Amygdala (tissue), 56 donors: ENCODE measurements at regions not wholly inside any gene's neighbourhood (a gene's known extent, or its start where the extent isn't known, plus 50 kb on each side); places are given as distances from the start of the nearest gene placed in this dataset.
"Not testable (repeated sequence)": the region's sequence is repeated elsewhere in the genome, so short reads cannot be mapped to it uniquely, and the experiment has no call there.

Source experiments
- DNase-seq, 56 donors: peaks; one replicate each; lab custom pipeline; 2025; lab: John Stamatoyannopoulos, UW

- DNase-seq, result no peak
Measured at GRCh38 chr5:68116408-68116807, 99.1 kb upstream of the PIK3R1 start.

DNA sequence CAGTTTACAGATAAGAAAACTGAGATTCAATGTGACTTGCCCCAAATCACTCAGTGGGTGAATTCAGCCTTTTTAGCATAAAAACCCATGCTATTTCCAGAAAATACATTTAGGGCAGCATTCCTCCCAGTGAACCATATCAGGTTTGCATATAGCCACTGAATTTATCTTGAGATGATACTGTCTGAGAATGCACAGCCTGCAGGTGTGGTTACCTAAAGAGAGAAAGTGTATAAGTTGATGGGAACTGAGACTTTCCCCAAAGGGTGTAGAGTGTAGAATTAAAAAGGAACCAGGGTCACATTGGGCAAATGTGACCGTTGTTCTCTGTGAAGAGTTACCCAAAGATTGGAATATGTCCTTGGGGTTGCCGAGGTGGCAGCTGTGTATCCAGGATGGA, 100.0 kb upstream of the PIK3R1 start:
- DNase-seq, result no peak

DNA sequence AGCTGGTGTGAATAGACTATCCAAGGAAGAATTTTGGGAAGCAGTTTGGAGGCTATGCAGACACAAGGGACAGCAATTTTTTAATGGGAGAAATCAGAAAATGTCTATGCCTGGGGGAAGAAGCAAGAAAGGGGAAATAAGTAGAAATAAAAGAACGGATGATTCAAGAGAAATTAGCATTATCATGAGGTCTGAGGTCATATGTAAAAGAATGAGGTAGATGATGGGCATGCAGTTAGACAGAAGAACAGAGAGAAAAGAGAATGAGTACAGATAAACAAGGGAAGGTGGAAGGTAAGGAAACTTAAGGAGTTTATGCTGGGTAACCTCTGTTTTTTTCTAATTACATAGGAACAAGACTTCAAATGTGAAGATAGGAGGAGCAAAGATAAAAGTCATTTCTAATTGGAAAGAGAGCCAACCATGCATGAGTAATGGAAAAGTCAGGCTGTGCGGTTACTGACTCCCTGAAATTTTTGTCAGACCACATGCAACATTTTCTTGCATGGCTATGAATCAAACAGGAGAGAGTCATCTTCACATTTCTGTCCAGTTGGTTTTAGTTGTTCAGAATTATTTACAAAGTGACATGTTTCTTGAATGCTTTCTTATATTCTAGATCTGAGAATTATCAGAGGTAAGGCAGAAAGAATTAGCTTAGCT, 101.0 kb upstream of the PIK3R1 start:
- DNase-seq, result no peak

GRCh38 chr5:68112658-68113057, 102.9 kb upstream of the PIK3R1 start:
- no peak for DNase-seq

- no peak for DNase-seq
Measured at GRCh38 chr5:68110894-68111293, 104.7 kb upstream of the PIK3R1 start.

- DNase-seq, result no peak
Measured at GRCh38 chr5:68110264-68110663, 105.3 kb upstream of the PIK3R1 start.

- not testable (repeated sequence) for DNase-seq
Measured at GRCh38 chr5:68104217-68104616, 111.3 kb upstream of the PIK3R1 start.

DNA sequence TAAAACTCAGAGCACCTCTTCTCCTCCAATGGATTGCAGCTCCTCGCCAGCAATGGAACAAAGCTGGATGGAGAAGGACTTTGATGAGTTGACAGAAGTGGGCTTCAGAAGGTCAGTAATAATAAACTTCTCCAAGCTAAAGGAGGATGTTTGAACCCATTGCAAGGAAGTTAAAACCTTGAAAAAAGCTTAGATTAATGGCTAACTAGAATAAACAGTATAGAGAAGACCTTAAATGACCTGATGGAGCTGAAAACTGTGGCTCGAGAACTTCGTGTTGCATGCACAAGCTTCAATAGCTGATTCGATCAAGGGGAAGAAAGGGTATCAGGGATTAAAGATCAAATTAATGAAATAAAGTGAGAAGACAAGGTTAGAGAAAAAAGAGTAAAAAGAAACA, 112.3 kb upstream of the PIK3R1 start:
- not testable (repeated sequence) for DNase-seq

GRCh38 chr5:68099327-68099726, 116.2 kb upstream of the PIK3R1 start:
- no peak for DNase-seq

DNA sequence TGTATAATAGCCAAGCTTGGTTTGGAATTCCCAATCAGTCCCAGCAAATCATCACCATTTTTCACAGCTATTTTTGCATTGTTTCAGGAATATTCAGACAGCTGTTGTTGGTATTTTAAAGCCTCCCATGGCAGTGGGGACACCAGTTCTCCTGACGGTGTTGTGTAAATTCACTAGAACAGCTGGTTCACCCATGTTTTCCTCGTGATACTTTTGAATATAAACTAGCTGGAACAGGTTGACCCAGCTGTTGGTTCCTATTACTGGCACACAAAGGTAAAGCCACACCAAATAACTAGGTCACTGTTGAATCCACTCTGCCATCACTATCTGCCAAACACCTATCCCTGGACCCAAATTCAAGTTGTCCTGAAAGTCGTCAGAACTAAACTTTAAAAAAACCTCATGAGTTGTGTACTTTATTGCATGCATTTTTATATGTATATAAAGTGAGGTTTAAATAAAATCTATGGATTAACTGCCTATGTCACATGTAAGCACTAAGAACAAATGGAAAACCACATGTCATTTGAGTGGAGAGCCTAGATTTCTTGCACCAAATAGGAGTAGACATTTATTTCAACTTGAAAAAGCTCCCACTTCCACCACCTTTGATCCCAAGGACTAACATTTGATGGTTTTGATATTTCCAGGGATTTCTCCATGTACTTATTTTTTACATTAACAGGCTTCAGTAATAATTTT, 121.9 kb upstream of the PIK3R1 start:
- no peak for DNase-seq

GRCh38 chr5:68088302-68088701, 127.3 kb upstream of the PIK3R1 start:
- DNase-seq, result no peak

- no peak for DNase-seq
Measured at GRCh38 chr5:68087866-68088265, 127.7 kb upstream of the PIK3R1 start.

DNA sequence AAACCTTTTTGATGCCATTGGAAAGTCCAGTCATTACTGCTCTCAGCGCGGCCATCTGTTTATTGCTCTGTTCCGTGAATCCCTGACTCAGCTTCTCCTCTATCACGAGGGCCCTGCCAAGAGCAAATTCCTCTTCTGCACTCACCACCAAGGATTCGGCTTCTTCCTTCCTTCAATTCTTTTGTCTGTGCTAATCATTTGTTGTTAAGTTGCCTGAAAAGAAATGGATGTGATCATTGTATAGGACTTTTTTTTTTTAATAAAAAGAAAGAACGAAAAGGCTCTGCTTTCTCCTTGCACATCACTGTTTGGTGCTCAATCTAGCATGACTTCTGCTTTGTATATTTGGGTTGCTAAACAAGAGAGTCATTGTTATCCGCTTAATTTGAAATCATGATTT, 128.7 kb upstream of the PIK3R1 start:
- peak in 35 of 56 donors; percentile 2 to 69 (median 17) for DNase-seq

- peak in 2 of 56 donors; percentile 1 to 15 for DNase-seq
Measured at GRCh38 chr5:68086439-68086838, 129.1 kb upstream of the PIK3R1 start.

- DNase-seq, result no peak
Measured at GRCh38 chr5:68084396-68084795, 131.2 kb upstream of the PIK3R1 start.

GRCh38 chr5:68080282-68081050, 135.1 kb upstream of the PIK3R1 start:
- no peak for DNase-seq

DNA sequence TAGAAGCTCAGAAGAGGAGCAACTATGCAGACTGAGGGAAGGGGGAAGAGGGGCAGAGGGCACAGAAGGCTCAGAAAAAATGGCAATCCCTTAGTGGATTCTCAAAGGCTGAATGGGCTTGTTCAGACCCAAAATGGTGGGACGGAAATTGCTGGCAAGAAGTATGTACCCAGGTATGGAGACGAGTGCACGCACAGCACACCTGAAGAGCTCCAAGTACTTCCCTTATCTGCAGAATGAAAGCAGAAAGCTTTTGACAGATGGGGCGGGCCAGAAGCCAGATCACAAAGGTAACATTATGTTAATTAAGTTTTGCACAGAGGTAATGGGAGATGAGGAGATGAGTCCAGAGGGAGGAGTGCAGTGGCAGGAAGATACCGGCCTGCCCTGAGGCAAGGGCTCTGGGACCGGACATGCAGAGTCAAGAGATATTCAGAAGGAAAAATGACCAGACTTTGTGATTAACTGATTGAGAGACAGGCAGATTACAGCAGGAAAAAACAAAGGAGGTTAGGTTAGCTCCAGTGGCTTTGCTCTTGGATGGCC, 138.1 kb upstream of the PIK3R1 start:
- DNase-seq, result no peak

DNA sequence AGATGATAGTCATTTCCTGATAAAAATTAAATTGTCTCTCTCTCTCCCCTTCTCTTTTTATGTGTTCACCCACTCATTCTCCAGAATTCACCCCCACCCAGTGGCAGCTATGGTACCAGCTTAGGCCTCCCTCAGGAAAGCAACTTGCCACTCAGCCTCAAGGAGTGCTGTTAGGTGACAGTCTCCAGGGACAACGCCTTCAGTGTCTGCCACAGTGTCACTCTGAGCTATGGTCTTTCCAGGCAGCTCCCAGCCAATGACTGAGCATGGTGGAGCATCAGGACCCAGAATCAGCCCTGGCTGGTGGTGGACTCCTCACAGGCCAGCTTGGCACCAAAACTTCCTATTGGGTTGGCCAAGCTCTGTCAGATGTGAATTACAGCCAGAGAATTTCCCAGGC, 140.9 kb upstream of the PIK3R1 start:
- DNase-seq, result no peak

GRCh38 chr5:68074048-68074632, 141.4 kb upstream of the PIK3R1 start:
- no peak for DNase-seq

DNA sequence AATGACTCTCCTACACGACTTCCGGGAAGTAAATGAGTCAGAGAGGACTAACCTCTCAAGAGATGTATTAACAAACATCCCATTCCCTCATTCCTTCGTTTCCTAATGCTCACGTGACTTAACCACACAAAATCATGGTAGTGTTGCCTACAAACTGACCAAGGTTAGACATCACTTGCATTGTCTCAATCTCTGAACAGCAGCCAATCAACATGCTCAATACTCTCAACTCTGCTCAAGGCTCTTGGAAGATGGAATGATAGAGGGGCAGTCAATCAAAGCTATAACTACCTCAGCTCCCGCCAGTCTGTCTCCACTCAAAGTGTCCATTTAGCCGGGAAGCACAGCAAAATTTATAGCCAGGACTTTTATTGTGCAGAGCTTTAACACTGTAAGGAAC, 143.8 kb upstream of the PIK3R1 start:
- no peak for DNase-seq

DNA sequence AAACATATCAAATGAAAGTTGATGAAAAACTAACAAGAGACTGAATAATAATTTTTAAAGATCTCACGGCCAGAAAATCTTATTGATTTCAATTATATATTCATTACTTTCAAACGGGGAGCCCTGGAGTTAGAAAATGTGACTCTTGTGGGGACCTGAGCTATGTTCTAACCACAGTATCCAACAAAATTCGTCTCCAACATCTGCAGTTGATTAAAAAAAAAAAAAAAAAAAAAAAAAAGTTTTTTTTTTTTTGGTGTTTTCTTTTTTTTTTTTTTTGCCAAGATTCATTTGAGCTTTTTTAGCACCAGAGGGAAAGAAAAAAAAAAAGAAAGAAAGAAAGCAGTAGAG, 144.3 kb upstream of the PIK3R1 start:
- DNase-seq, result no peak
